Activated naive CD4-positive, alpha-beta T cell treated with anti-CD3 and anti-CD28 coated beads, Interleukin-2, amount 10 ng/mL, durations not matched to agents 7 days and 5 days (primary cell): ENCODE measurements at regions not wholly inside any gene's neighbourhood (a gene's known extent, or its start where the extent isn't known, plus 50 kb on each side); places are given as distances from the start of the nearest gene placed in this dataset.

ENCODE experiments used
- CTCF ChIA-PET: fragments of 350-600 bp; sonication (Branson Sonifier 250); formaldehyde crosslinking; loops from one replicate; lab custom pipeline; 2021; ENCODE audit warnings: antibody characterized with exemption; lab: Charles Lee
- DNase-seq: peaks from one replicate; pipeline ENCODE4 v3.0.0-alpha.2; 2020
- H3K27ac Mint-ChIP-seq: one replicate; pipeline ENCODE4 v1.8.0; 2021; ENCODE audit warnings: mild to moderate bottlenecking, moderate library complexity, mixed read lengths
- H3K27me3 Mint-ChIP-seq: one replicate; pipeline ENCODE4 v1.8.0; 2021; ENCODE audit warnings: mild to moderate bottlenecking, mixed read lengths
- H3K36me3 Mint-ChIP-seq: one replicate; pipeline ENCODE4 v1.8.0; 2021; ENCODE audit warnings: mixed read lengths
- H3K4me1 Mint-ChIP-seq: one replicate; pipeline ENCODE4 v1.8.0; 2021; ENCODE audit warnings: mixed read lengths
- H3K4me3 Mint-ChIP-seq: one replicate; pipeline ENCODE4 v1.8.0; 2021; ENCODE audit warnings: mild to moderate bottlenecking, moderate library complexity, mixed read lengths
- H3K9me3 Mint-ChIP-seq: one replicate; pipeline ENCODE4 v1.8.0; 2021; ENCODE audit warnings: mixed read lengths

DNA sequence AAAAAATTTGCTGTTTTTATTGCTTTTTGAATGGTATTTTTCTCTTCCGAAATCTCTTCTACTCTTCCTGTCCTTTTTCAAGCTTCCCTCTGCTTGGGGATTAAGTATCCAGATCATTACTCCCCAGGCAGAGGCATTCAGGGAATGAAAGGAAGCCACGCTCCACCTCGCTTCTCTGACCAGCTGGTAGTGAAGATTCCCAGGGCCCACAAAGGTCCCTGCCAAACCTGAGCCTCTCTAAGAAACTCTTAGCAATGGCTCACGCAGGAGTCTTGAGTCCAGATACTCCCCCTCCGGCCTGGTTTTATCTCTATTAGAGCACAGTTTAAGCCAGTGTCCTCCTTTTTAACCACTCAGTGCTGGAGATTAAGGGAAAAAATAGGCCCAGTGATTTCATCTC, 51.4 kb upstream of the SOD3 start:
- H3K27ac Mint-ChIP-seq, result no peak overlapping the region
- CTCF ChIA-PET, result no interaction called here
- H3K36me3 Mint-ChIP-seq, result no peaks in the 10 kb centered on the region
- no peaks in the 10 kb centered on the region for H3K9me3 Mint-ChIP-seq
- H3K4me1 Mint-ChIP-seq, result no peaks in the 10 kb centered on the region
- no peak overlapping the region for H3K4me3 Mint-ChIP-seq
- DNase-seq, result no peak
- H3K27me3 Mint-ChIP-seq, result peaks cover 4% of the 10 kb centered on the region

DNA sequence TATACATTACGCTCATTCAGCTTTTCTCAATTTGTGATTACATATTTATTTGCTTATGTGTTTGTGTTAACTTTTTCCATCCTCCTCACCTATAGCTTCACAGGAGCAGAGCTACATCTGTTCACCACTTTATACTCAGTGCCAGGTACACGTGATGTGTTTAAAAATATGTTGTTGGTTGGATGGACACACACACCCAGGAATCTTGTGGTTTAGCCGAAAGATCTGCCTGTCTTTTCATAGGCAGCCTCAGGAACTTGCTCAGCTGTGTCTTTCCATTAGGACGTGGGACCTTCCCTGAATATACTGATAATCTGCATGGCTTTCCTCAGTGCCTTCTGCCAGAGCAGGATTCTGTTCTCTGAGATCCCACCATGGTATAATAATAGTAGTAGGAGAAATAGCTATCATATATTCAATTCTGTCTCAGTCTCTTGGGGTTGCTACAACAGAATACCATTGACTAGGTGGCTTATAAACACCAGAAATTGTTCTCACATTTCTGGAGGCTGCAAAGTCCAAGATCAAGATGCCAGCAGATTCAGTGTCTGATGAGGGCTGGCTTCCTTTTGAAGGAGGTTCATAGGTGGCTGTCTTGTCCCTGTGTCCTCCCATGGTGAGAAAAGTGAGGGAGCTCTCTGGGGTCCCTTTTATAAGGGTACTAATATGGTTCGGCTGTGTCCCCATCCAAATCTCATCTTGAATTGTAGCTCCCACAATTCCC, 50.0 kb upstream of the SOD3 start:
- H3K4me3 Mint-ChIP-seq, result no peak overlapping the region
- no peaks in the 10 kb centered on the region for H3K9me3 Mint-ChIP-seq
- H3K36me3 Mint-ChIP-seq, result no peaks in the 10 kb centered on the region
- no peaks in the 10 kb centered on the region for H3K4me1 Mint-ChIP-seq
- no peak overlapping the region for H3K27ac Mint-ChIP-seq
- DNase-seq, result no peak
- CTCF ChIA-PET, result no interaction called here
- H3K27me3 Mint-ChIP-seq, result peaks cover 4% of the 10 kb centered on the region
